HEK293T (cell line): ENCODE measurements at regions not wholly inside any gene's neighbourhood (a gene's known extent, or its start where the extent isn't known, plus 50 kb on each side); places are given as distances from the start of the nearest gene placed in this dataset.

Source experiments
- CTCF ChIA-PET: fragments of 350-600 bp; formaldehyde crosslinking; extraction: SDS; loops from one replicate; lab custom pipeline; 2021; ENCODE audit warnings: antibody characterized with exemption, inconsistent platforms; lab: Yijun Ruan, JAX
- POLR2A ChIA-PET: fragments of 350-600 bp; formaldehyde crosslinking; extraction: SDS; loops from one replicate; lab custom pipeline; 2020; ENCODE audit warnings: antibody characterized with exemption, inconsistent platforms; lab: Yijun Ruan, JAX
- DNase-seq: peaks from one replicate; pipeline ENCODE4 v3.0.0; 2012; ENCODE audit warnings: mixed read lengths; ENCODE audit errors: extremely low spot score
- ARNT ChIP-seq: fragments of 450-650 bp; IDR thresholded peaks from 2 replicates; pipeline ENCODE4 v1.6.1; 2017; ENCODE audit warnings: mild to moderate bottlenecking
- BHLHE40 ChIP-seq: fragments of 450-650 bp; IDR thresholded peaks from 2 replicates; pipeline ENCODE4 v1.6.1; 2016; ENCODE audit warnings: mild to moderate bottlenecking, moderate library complexity, borderline replicate concordance
- CTBP1 ChIP-seq: fragments of 450-650 bp; IDR thresholded peaks from 2 replicates; pipeline ENCODE4 v1.6.1; 2016; ENCODE audit warnings: borderline replicate concordance
- ELF4 ChIP-seq: fragments of 450-650 bp; IDR thresholded peaks from 2 replicates; pipeline ENCODE4 v1.6.1; 2017; ENCODE audit warnings: antibody characterized with exemption
- FOXA1 ChIP-seq: fragments of 450-650 bp; IDR thresholded peaks from 2 replicates; pipeline ENCODE4 v1.6.1; 2016; ENCODE audit warnings: mild to moderate bottlenecking
- FOXK2 ChIP-seq: fragments of 450-650 bp; IDR thresholded peaks from 2 replicates; pipeline ENCODE4 v1.6.1; 2016; ENCODE audit warnings: mild to moderate bottlenecking
- FOXM1 ChIP-seq: fragments of 450-650 bp; IDR thresholded peaks from 2 replicates; pipeline ENCODE4 v1.6.1; 2017; ENCODE audit warnings: mild to moderate bottlenecking, borderline replicate concordance
- HDGF ChIP-seq: fragments of 450-650 bp; IDR thresholded peaks from 2 replicates; pipeline ENCODE4 v1.6.1; 2017; ENCODE audit warnings: antibody characterized with exemption, borderline replicate concordance
- L3MBTL2 ChIP-seq: fragments of 450-650 bp; conservative IDR thresholded peaks from 2 replicates; pipeline ENCODE4 v1.6.1; 2016; ENCODE audit warnings: mild to moderate bottlenecking
- LEF1 ChIP-seq: fragments of 450-650 bp; IDR thresholded peaks from 2 replicates; pipeline ENCODE4 v1.6.1; 2017; ENCODE audit warnings: mild to moderate bottlenecking, borderline replicate concordance
- NFRKB ChIP-seq: fragments of 450-650 bp; IDR thresholded peaks from 2 replicates; pipeline ENCODE4 v1.6.1; 2016; ENCODE audit warnings: mild to moderate bottlenecking, moderate library complexity
- SP1 ChIP-seq: fragments of 450-650 bp; IDR thresholded peaks from 2 replicates; pipeline ENCODE4 v1.6.1; 2017
- SUZ12 ChIP-seq: fragments of 450-650 bp; IDR thresholded peaks from 2 replicates; pipeline ENCODE4 v1.6.1; 2016; ENCODE audit warnings: mild to moderate bottlenecking
- TARDBP ChIP-seq: fragments of 450-650 bp; IDR thresholded peaks from 2 replicates; pipeline ENCODE4 v1.6.1; 2016
- ZNF384 ChIP-seq: fragments of 450-650 bp; IDR thresholded peaks from 2 replicates; pipeline ENCODE4 v1.6.1; 2016
- TF ChIP-seq, protein P1 (sequence below): fragments of 450-650 bp; IDR thresholded peaks from 2 replicates; pipeline ENCODE4 v1.6.1; 2016

DNA sequence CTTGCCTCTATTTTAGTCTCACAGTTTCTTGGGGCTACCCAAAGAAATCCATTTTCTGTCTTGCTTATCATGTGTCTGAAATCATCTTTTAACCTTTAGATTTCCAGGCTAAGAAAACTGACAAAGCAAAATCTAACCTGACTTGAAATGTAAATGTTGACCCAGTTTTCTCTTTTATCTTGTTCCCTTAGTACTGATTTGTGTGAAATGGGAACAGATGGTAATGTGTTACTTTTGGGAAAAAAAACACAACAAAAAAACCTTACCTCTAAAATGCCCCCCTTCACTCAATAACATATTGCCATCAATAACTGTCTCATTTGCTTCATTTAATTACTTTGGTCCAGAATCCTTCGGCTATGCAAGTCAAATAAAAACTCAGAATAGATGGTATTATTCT is 383.2 kb upstream of the DCN start:
- no peak for TF ChIP-seq FOXM1
- no peak for TF ChIP-seq HDGF
- no peak for TF ChIP-seq TARDBP
- no peak for TF ChIP-seq NFRKB
- no peak for TF ChIP-seq ZNF384
- no peak for TF ChIP-seq BHLHE40
- no peak for TF ChIP-seq LEF1
- TF ChIP-seq ELF4, result no peak
- ChIA-PET CTCF (no interaction called here), POLR2A (no interaction called here)
- DNase-seq, result no peak

DNA sequence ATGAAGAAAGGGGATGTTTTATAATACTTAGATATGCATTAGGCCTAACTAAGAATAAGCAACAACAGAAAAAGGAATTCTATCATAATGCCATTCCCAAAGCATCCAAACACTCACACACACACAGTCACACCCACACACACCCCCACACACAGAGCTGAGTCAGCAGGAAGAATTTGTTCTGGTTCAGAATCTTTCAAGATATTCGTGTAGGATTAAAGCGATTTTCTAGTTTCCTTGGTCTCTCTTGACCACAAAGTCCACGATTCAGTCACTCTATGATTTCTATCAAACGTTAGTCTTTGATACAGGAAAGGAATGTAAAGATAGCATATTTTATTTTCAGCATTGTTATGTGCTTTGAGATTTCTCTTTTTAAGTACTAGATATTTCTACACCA is 382.6 kb upstream of the DCN start:
- CTCF ChIA-PET, result no interaction called here
- POLR2A ChIA-PET, result no interaction called here
- TF ChIP-seq SP1 (no peak), NFRKB (no peak), SUZ12 (no peak), ELF4 (no peak), LEF1 (no peak), FOXA1 (no peak)
- TF ChIP-seq, protein P1, sequence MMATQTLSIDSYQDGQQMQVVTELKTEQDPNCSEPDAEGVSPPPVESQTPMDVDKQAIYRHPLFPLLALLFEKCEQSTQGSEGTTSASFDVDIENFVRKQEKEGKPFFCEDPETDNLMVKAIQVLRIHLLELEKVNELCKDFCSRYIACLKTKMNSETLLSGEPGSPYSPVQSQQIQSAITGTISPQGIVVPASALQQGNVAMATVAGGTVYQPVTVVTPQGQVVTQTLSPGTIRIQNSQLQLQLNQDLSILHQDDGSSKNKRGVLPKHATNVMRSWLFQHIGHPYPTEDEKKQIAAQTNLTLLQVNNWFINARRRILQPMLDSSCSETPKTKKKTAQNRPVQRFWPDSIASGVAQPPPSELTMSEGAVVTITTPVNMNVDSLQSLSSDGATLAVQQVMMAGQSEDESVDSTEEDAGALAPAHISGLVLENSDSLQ, result no peak
- no peak for DNase-seq

DNA sequence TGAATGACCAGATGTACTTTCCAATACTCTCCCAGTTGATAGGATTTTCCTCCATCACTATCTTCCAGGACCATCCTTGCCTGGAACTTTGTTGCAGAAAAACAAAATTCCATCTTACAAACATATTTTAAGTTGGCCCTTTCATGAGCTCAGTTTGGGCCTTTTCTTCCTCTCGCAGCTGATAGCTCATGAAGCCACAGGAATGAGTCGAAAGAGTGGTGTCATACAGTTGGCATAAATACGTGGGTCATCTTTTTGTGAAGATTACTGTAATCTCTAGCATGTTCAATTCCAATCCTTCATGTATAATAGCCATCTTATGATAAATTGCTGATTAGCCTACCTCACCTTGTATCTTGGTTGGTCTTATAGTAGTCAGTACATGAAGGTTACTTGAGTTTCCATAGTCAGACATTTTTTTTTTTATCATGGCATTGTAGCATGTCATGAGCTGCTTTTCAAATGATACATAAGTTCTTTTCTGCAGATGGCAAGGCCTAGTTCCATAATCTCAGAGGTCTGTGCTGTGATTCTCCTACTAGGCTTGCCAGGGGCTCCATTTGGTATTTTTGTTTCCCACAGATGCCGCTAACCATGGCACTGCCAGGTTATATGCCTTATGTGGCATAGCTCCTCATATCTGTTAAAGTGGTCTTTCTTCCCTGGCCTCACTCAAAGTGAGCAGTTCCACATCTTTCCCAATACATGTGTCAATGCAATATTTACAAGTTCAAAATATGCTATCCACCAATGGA is 380.6 kb upstream of the DCN start:
- POLR2A ChIA-PET, result interaction anchor here (1.8 kb wide), 1 partner anchor 583 kb away, joined by 5 read pairs; the partner anchor contains the start of gene BTG1
- no peak for DNase-seq
- CTCF ChIA-PET, result interaction anchor here (0.7 kb wide), 1 partner anchor 182 kb away, joined by 3 read pairs; no protein-coding TSS in a partner anchor
- TF ChIP-seq, protein P1, result no peak
- TF ChIP-seq HDGF (no peak), CTBP1 (no peak), SUZ12 (no peak), LEF1 (no peak), ZNF384 (no peak), L3MBTL2 (no peak), FOXM1 (no peak), FOXK2 (no peak), FOXA1 (no peak), ELF4 (no peak), NFRKB (no peak), TARDBP (no peak), ARNT (no peak), SP1 (no peak), BHLHE40 (no peak)

DNA sequence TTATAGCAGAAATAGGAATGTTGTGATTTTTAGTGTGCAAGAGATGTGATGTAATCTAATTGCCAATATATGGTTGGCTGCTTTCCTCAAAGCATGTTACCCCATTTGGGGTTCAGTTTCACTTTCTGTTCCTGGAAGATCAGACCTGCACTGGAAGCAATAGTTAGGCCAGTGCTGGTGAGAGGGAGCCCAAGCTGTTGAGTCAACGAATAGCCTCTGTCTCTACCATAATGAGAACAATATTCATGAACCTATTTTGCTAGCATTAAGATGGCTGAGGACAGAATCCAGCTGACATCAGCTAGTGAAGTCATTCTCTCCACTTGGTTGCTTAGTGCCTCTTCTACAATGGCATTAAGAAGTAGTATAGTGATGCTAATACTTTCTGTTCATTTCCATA is 379.9 kb upstream of the DCN start:
- CTCF ChIA-PET, result interaction anchor here (0.7 kb wide), 1 partner anchor 181 kb away, joined by 3 read pairs; no protein-coding TSS in a partner anchor
- DNase-seq, result no peak
- no peak for TF ChIP-seq BHLHE40
- TF ChIP-seq FOXA1, result no peak
- TF ChIP-seq, protein P1, result no peak
- POLR2A ChIA-PET, result interaction anchor here (1.8 kb wide), 1 partner anchor 583 kb away, joined by 5 read pairs; the partner anchor contains the start of gene BTG1

DNA sequence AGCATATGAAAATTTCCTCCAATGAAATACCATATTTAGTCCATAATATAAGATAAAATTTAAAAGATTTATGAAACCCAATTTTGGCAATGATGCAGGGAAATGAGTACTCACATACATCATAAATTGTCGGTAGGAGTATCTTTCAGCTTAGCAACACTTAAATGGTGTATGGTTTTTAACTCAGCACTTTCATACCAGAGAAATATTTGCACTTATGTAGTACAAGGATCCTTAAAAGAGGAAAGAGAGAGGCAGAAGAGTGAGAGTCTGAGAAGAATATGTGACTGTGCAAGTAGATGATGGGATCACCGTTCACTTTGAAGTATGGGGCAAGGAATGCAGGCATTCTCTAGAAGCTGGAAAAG is 379.3 kb upstream of the DCN start:
- ChIA-PET CTCF (no interaction called here), POLR2A (interaction anchor here (1.8 kb wide), 1 partner anchor 584 kb away, joined by 5 read pairs; the partner anchor contains the start of gene BTG1)
- DNase-seq, result no peak
- TF ChIP-seq FOXM1, result no peak
- TF ChIP-seq BHLHE40, result no peak

DNA sequence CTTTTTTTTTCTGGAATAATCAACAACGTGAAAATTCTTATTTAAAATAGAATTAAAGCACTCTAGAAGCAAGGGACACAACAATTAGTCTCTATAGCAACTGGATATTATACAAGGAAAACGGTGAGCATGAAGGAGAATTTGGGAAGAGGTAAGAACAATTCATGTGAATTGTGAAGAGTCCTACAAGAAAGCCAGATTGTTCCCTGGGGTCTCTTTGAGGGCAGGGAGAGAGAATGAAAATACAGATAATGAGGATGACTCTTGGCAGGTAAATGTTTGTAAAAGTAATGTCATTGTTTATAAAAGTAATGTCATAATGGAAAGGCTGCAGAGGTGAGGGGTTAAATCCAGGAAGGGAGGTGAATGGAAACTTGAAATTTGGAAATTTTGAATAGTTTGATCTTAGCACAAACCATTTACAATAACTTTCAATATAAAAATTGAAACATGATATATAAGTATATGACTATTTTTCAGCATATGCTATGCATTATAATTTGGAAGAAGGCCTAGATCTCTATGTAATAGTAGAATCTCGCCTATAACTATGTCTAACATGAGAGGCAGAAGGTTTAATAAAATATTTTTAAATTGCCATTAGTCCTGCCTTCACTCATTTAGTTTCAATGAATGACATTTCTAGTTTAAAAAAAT is 378.8 kb upstream of the DCN start:
- DNase-seq, result no peak
- POLR2A ChIA-PET, result interaction anchor here (1.8 kb wide), 1 partner anchor 584 kb away, joined by 5 read pairs; the partner anchor contains the start of gene BTG1
- TF ChIP-seq CTBP1 (no peak), LEF1 (no peak), SP1 (no peak), ELF4 (no peak), ZNF384 (no peak), L3MBTL2 (no peak), FOXK2 (no peak), FOXM1 (no peak), HDGF (no peak), FOXA1 (no peak), TARDBP (no peak)
- TF ChIP-seq, protein P1, result no peak
- CTCF ChIA-PET, result no interaction called here
